ENCODE measurements at regions not wholly inside any gene's neighbourhood (a gene's known extent, or its start where the extent isn't known, plus 50 kb on each side); places are given as distances from the start of the nearest gene placed in this dataset.

DNA sequence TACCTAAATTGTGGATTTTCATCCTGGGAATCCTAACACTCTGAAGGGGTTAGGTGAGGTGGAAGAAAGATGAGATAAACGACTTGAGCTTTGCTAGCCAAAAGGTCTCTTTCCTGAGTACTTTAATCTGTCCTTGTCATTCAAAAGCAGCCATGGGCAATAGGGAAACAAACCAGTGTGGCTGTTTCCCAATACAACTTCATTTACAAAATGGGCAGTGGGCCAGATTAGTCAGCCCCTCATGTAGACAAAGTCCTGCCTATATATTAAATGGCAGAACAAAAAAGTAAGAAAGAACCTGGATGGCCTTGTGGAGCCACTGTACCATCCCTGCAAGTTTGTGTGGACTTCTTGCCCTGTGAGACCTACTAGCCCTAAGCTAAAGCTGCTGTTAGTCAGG, 51.0 kb upstream of the NFIL3 start (continued):
- TF ChIP-seq ZNF341 (tag by site-specific recombination; IDR thresholded peaks at IDR 0.05; ENCODE audit: low read depth), result no peak
- no peak for TF ChIP-seq ZFP69B (tag by site-specific recombination; IDR thresholded peaks at IDR 0.05)
- TF ChIP-seq, protein P1, sequence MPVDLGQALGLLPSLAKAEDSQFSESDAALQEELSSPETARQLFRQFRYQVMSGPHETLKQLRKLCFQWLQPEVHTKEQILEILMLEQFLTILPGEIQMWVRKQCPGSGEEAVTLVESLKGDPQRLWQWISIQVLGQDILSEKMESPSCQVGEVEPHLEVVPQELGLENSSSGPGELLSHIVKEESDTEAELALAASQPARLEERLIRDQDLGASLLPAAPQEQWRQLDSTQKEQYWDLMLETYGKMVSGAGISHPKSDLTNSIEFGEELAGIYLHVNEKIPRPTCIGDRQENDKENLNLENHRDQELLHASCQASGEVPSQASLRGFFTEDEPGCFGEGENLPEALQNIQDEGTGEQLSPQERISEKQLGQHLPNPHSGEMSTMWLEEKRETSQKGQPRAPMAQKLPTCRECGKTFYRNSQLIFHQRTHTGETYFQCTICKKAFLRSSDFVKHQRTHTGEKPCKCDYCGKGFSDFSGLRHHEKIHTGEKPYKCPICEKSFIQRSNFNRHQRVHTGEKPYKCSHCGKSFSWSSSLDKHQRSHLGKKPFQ (tag by site-specific recombination; IDR thresholded peaks at IDR 0.05), result no peak
- TF ChIP-seq MEIS1 (CRISPR knock-in tag; IDR thresholded peaks at IDR 0.05; ENCODE audit: borderline replicate concordance), result no peak

Measured in HEK293 (cell line).